Endothelial cell (in vitro differentiated cells): ENCODE measurements at regions not wholly inside any gene's neighbourhood (a gene's known extent, or its start where the extent isn't known, plus 50 kb on each side); places are given as distances from the start of the nearest gene placed in this dataset.
A peak's percentile ranks its signal among the peaks of the same experiment; 100 is the strongest.

Source experiments
- DNase-seq: peaks from one replicate; pipeline ENCODE4 v3.0.0; 2021; ENCODE audit warnings: low spot score
- H3K27ac Mint-ChIP-seq: one replicate; pipeline ENCODE4 v1.8.0; 2021; ENCODE audit warnings: mixed read lengths, inconsistent platforms; ENCODE audit not compliant: unreplicated experiment
- H3K27me3 Mint-ChIP-seq: one replicate; pipeline ENCODE4 v1.8.0; 2021; ENCODE audit warnings: mild to moderate bottlenecking, moderate library complexity, mixed read lengths, inconsistent platforms; ENCODE audit not compliant: unreplicated experiment
- H3K36me3 Mint-ChIP-seq: one replicate; pipeline ENCODE4 v1.8.0; 2021; ENCODE audit warnings: mild to moderate bottlenecking, low read depth, mixed read lengths, inconsistent platforms; ENCODE audit not compliant: unreplicated experiment
- H3K4me1 Mint-ChIP-seq: one replicate; pipeline ENCODE4 v1.8.0; 2021; ENCODE audit warnings: mild to moderate bottlenecking, mixed read lengths, inconsistent platforms; ENCODE audit not compliant: unreplicated experiment
- H3K4me3 Mint-ChIP-seq: one replicate; pipeline ENCODE4 v1.8.0; 2021; ENCODE audit warnings: mild to moderate bottlenecking, mixed read lengths, inconsistent platforms; ENCODE audit not compliant: unreplicated experiment
- H3K9me3 Mint-ChIP-seq: one replicate; pipeline ENCODE4 v1.8.0; 2021; ENCODE audit warnings: mixed read lengths, inconsistent platforms; ENCODE audit not compliant: unreplicated experiment
- TF ChIP-seq, protein P1 (sequence below): fragments of 200-600 bp; sonication (generic); IDR thresholded peaks from one replicate; pipeline ENCODE4 v1.5.0; 2021; ENCODE audit warnings: antibody characterized with exemption; ENCODE audit not compliant: unreplicated experiment

- Mint-ChIP-seq H3K9me3 (no peaks in the 10 kb centered on the region), H3K4me1 (peaks cover 9% of the 10 kb centered on the region), H3K27ac (no peak overlapping the region), H3K36me3 (no peaks in the 10 kb centered on the region), H3K27me3 (no peaks in the 10 kb centered on the region), H3K4me3 (no peak overlapping the region)
- TF ChIP-seq, protein P1, sequence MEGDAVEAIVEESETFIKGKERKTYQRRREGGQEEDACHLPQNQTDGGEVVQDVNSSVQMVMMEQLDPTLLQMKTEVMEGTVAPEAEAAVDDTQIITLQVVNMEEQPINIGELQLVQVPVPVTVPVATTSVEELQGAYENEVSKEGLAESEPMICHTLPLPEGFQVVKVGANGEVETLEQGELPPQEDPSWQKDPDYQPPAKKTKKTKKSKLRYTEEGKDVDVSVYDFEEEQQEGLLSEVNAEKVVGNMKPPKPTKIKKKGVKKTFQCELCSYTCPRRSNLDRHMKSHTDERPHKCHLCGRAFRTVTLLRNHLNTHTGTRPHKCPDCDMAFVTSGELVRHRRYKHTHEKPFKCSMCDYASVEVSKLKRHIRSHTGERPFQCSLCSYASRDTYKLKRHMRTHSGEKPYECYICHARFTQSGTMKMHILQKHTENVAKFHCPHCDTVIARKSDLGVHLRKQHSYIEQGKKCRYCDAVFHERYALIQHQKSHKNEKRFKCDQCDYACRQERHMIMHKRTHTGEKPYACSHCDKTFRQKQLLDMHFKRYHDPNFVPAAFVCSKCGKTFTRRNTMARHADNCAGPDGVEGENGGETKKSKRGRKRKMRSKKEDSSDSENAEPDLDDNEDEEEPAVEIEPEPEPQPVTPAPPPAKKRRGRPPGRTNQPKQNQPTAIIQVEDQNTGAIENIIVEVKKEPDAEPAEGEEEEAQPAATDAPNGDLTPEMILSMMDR: peak; percentile 27
- no peak for DNase-seq
Observed at GRCh38 chr20:5401277-5401875, 84.6 kb upstream of the PROKR2 start.

DNA sequence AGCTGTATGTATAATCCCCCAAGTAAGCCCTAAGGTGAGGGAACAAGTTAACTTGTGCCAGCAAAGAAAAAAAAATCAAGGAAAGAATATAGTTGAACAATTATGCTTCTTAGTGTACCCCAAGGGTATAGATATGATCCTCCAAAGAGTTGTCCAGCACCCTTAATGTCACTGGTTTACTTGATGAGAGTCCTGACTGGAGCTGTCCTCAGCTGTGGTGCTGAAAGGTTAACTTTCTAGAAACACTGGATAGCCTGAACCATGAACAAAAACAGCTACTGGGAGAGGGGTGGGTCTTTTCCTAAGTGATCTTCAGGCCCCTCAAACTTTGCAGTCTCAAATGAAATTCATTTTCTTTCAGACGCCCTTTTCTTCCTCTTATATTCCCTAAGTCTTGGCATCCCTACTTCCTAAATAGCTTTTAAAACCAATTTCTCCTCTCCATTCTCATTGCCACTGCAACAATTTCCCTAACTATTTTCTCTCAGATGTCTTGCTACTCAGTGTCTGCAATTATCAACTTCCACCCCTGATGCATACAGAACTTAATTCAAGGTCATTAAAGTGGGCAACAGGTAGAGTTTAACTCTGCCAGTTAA lies 83.5 kb upstream of the PROKR2 start:
- peak; percentile 46 for DNase-seq
- H3K27me3 Mint-ChIP-seq: no peaks in the 10 kb centered on the region
- no peak overlapping the region for H3K4me3 Mint-ChIP-seq
- TF ChIP-seq, protein P1: no peak
- no peaks in the 10 kb centered on the region for H3K36me3 Mint-ChIP-seq
- no peaks in the 10 kb centered on the region for H3K9me3 Mint-ChIP-seq
- H3K27ac Mint-ChIP-seq: no peak overlapping the region
- H3K4me1 Mint-ChIP-seq: peaks cover under 1% of the 10 kb centered on the region

DNA sequence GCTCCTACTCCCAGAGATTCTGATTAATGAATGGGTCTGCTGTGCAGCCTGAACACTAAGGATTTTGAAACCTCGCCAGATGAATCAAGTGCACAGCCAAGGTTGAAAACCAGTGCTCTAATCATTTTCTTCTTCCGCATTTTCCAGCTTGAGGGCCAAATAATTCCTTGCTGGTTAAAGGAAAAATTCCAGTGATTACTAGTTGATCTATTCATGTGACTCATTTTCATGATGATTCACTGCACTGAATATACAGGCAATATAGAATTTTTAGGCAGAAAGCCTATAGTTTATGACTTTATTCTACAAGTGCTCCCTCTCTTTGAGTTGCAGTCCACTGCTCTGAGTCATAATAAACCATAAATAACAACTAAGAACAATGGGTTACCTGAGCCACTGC lies 80.6 kb upstream of the PROKR2 start:
- no peaks in the 10 kb centered on the region for H3K4me1 Mint-ChIP-seq
- H3K36me3 Mint-ChIP-seq: no peaks in the 10 kb centered on the region
- no peaks in the 10 kb centered on the region for H3K9me3 Mint-ChIP-seq
- TF ChIP-seq, protein P1: no peak
- H3K4me3 Mint-ChIP-seq: no peak overlapping the region
- H3K27me3 Mint-ChIP-seq: no peaks in the 10 kb centered on the region
- no peak overlapping the region for H3K27ac Mint-ChIP-seq
- no peak for DNase-seq

DNA sequence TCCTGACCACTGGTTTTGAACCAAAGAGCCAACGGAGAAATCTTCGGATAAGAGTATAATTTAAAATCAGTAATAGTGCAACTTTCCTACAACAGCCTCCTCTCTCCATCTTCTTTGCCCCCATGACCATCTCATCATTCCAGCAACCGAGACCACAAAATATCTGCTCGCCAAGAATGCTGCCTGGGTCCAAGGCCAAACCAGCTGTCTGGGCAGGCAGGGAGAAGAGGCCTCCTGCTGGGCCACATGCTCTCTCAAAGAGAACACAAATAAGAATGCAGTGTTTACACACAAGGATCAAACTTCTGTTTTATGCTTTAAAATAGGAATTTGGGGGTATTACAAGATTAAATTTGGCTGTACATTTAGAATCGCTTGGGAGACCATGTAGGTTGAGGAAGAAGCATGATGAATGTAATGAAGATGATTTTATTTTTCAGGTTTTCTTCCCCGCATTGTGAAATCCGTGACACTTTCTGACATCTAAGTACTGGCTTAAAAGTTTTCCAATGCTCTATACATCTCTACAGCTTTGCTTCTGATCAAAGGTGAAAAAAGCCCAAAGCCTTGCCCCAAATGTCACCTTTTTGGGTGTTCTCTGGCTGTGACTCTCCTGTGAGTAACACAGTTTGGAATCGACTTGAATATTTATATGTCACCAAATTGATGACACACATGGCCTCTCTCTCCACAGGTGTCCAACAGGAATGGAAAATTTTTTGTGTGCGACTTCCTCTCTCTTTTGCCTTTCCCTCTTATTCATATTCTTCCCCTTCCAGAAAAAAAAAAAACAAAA lies 79.4 kb upstream of the PROKR2 start:
- TF ChIP-seq, protein P1: no peak
- Mint-ChIP-seq H3K27me3 (no peaks in the 10 kb centered on the region), H3K4me3 (no peak overlapping the region), H3K27ac (no peak overlapping the region), H3K9me3 (no peaks in the 10 kb centered on the region), H3K4me1 (no peaks in the 10 kb centered on the region), H3K36me3 (no peaks in the 10 kb centered on the region)
- no peak for DNase-seq
